Astrocyte (in vitro differentiated cells and primary cell): ENCODE measurements at regions not wholly inside any gene's neighbourhood (a gene's known extent, or its start where the extent isn't known, plus 50 kb on each side); places are given as distances from the start of the nearest gene placed in this dataset.

ENCODE experiments used
- DNase-seq: peaks from one replicate; pipeline ENCODE4 v3.0.0-alpha.2; 2010; ENCODE audit warnings: low read depth
- FAIRE-seq: peaks from 2 replicates; lab custom pipeline; 2011; peaks lifted over from hg19 to GRCh38; lab: Jason Lieb, UNC
- H2AFZ ChIP-seq: 2 replicates; pipeline ENCODE4 v1.6.0; 2012; ENCODE audit warnings: low read depth, low read length, inconsistent platforms
- H3K27ac ChIP-seq: 2 replicates; pipeline ENCODE4 v1.5.1; 2011; ENCODE audit warnings: low read depth, low read length, inconsistent platforms
- H3K27me3 ChIP-seq: 2 replicates; pipeline ENCODE4 v1.6.0; 2011; ENCODE audit warnings: low read length, inconsistent platforms; ENCODE audit not compliant: insufficient read depth
- H3K36me3 ChIP-seq: 2 replicates; pipeline ENCODE4 v1.5.1; 2011; ENCODE audit warnings: low read length, inconsistent platforms; ENCODE audit not compliant: insufficient read depth
- H3K4me1 ChIP-seq: 2 replicates; pipeline ENCODE4 v1.5.1; 2011; ENCODE audit warnings: low read length, inconsistent platforms; ENCODE audit not compliant: insufficient read depth
- H3K4me2 ChIP-seq: 2 replicates; pipeline ENCODE4 v1.6.0; 2012; ENCODE audit warnings: low read length, inconsistent platforms
- H3K4me3 ChIP-seq: 2 replicates; pipeline ENCODE4 v1.5.1; 2011; ENCODE audit warnings: low read depth, mild to moderate bottlenecking, low read length, inconsistent platforms; ENCODE audit not compliant: insufficient read depth
- H3K79me2 ChIP-seq: 2 replicates; pipeline ENCODE4 v1.6.0; 2012; ENCODE audit warnings: mild to moderate bottlenecking, low read length, inconsistent platforms; ENCODE audit not compliant: insufficient read depth
- H3K9ac ChIP-seq: 2 replicates; pipeline ENCODE4 v1.6.0; 2012; ENCODE audit warnings: mild to moderate bottlenecking, low read length, inconsistent platforms
- H3K9me3 ChIP-seq: 2 replicates; pipeline ENCODE4 v1.5.1; 2012; ENCODE audit warnings: low read depth, mild to moderate bottlenecking, low read length, inconsistent platforms; ENCODE audit not compliant: insufficient read depth
- H4K20me1 ChIP-seq: 2 replicates; pipeline ENCODE4 v1.6.0; 2012; ENCODE audit warnings: low read length, inconsistent platforms; ENCODE audit not compliant: insufficient read depth
- H3K27ac Mint-ChIP-seq: one replicate; pipeline ENCODE4 v1.8.0; 2021; ENCODE audit warnings: mild to moderate bottlenecking, mixed read lengths; ENCODE audit not compliant: unreplicated experiment
- H3K27me3 Mint-ChIP-seq: one replicate; pipeline ENCODE4 v1.8.0; 2021; ENCODE audit warnings: low read depth, mixed read lengths; ENCODE audit not compliant: unreplicated experiment
- H3K36me3 Mint-ChIP-seq: one replicate; pipeline ENCODE4 v1.8.0; 2021; ENCODE audit warnings: low read depth, mixed read lengths; ENCODE audit not compliant: unreplicated experiment
- H3K4me1 Mint-ChIP-seq: one replicate; pipeline ENCODE4 v1.8.0; 2021; ENCODE audit warnings: low read depth, mixed read lengths; ENCODE audit not compliant: unreplicated experiment
- H3K4me3 Mint-ChIP-seq: one replicate; pipeline ENCODE4 v1.8.0; 2021; ENCODE audit warnings: mild to moderate bottlenecking, moderate library complexity, mixed read lengths; ENCODE audit not compliant: unreplicated experiment
- H3K9me3 Mint-ChIP-seq: one replicate; pipeline ENCODE4 v1.8.0; 2021; ENCODE audit warnings: mild to moderate bottlenecking, mixed read lengths; ENCODE audit not compliant: unreplicated experiment
- EZH2 ChIP-seq: IDR thresholded peaks from 2 replicates; pipeline ENCODE4 v1.6.1; 2012; ENCODE audit warnings: mild to moderate bottlenecking, low read length, inconsistent platforms; ENCODE audit not compliant: insufficient read depth
- TF ChIP-seq, protein P1 (sequence below): IDR thresholded peaks from 2 replicates; pipeline ENCODE4 v1.5.1; 2011; ENCODE audit warnings: low read depth, mild to moderate bottlenecking, inconsistent platforms, low read length, moderate library complexity; ENCODE audit not compliant: insufficient read depth

- no peaks in the 10 kb centered on the region for H3K79me2 ChIP-seq
- H3K4me1 ChIP-seq = peaks cover 7% of the 10 kb centered on the region
- H3K4me3 ChIP-seq = no peak overlapping the region
- H3K36me3 Mint-ChIP-seq = no peaks in the 10 kb centered on the region
- FAIRE-seq (no peak), DNase-seq (peak; percentile 14)
- H3K27me3 Mint-ChIP-seq = no peaks in the 10 kb centered on the region
- H2AFZ ChIP-seq = peak overlapping the region; percentile 24
- H3K4me2 ChIP-seq = no peak overlapping the region
- no peaks in the 10 kb centered on the region for H3K9me3 ChIP-seq
- H4K20me1 ChIP-seq = no peaks in the 10 kb centered on the region
- no peak overlapping the region for H3K4me3 Mint-ChIP-seq
- H3K27me3 ChIP-seq = no peaks in the 10 kb centered on the region
- H3K27ac ChIP-seq = no peak overlapping the region
- peaks cover 2% of the 10 kb centered on the region for H3K9me3 Mint-ChIP-seq
- no peaks in the 10 kb centered on the region for H3K36me3 ChIP-seq
- no peak for TF ChIP-seq EZH2
- TF ChIP-seq, protein P1, sequence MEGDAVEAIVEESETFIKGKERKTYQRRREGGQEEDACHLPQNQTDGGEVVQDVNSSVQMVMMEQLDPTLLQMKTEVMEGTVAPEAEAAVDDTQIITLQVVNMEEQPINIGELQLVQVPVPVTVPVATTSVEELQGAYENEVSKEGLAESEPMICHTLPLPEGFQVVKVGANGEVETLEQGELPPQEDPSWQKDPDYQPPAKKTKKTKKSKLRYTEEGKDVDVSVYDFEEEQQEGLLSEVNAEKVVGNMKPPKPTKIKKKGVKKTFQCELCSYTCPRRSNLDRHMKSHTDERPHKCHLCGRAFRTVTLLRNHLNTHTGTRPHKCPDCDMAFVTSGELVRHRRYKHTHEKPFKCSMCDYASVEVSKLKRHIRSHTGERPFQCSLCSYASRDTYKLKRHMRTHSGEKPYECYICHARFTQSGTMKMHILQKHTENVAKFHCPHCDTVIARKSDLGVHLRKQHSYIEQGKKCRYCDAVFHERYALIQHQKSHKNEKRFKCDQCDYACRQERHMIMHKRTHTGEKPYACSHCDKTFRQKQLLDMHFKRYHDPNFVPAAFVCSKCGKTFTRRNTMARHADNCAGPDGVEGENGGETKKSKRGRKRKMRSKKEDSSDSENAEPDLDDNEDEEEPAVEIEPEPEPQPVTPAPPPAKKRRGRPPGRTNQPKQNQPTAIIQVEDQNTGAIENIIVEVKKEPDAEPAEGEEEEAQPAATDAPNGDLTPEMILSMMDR = no peak
- peaks cover 4% of the 10 kb centered on the region for H3K4me1 Mint-ChIP-seq
- H3K27ac Mint-ChIP-seq = no peak overlapping the region
- H3K9ac ChIP-seq = no peak overlapping the region
These were observed 139.0 kb upstream of the NECTIN3 start for GRCh38 chr3:110932567-110932966.

GRCh38 chr3:110933821-110934426 lies 137.7 kb upstream of the NECTIN3 start:
- no peak overlapping the region for H2AFZ ChIP-seq
- H3K36me3 Mint-ChIP-seq = no peaks in the 10 kb centered on the region
- H3K27me3 ChIP-seq = no peaks in the 10 kb centered on the region
- H3K27me3 Mint-ChIP-seq = no peaks in the 10 kb centered on the region
- H3K4me1 Mint-ChIP-seq = peaks cover 8% of the 10 kb centered on the region
- H3K9me3 Mint-ChIP-seq = peaks cover 2% of the 10 kb centered on the region
- H3K4me3 ChIP-seq = no peak overlapping the region
- no peaks in the 10 kb centered on the region for H4K20me1 ChIP-seq
- no peak overlapping the region for H3K27ac Mint-ChIP-seq
- FAIRE-seq = peak; percentile 49
- no peak overlapping the region for H3K4me3 Mint-ChIP-seq
- H3K9ac ChIP-seq = no peak overlapping the region
- no peaks in the 10 kb centered on the region for H3K79me2 ChIP-seq
- DNase-seq = peak; percentile 33
- no peaks in the 10 kb centered on the region for H3K9me3 ChIP-seq
- peak overlapping the region; percentile 8 for H3K4me2 ChIP-seq
- H3K27ac ChIP-seq = peak overlapping the region; percentile 10
- H3K4me1 ChIP-seq = peaks cover 7% of the 10 kb centered on the region
- H3K36me3 ChIP-seq = no peaks in the 10 kb centered on the region
- TF ChIP-seq, protein P1 = no peak
- no peak for TF ChIP-seq EZH2

GRCh38 chr3:110938629-110939028 lies 133.0 kb upstream of the NECTIN3 start:
- Histone ChIP-seq H3K36me3 (no peaks in the 10 kb centered on the region), H3K9me3 (no peaks in the 10 kb centered on the region), H3K9ac (no peak overlapping the region), H2AFZ (no peak overlapping the region), H3K27ac (no peak overlapping the region), H4K20me1 (no peaks in the 10 kb centered on the region), H3K79me2 (no peaks in the 10 kb centered on the region), H3K4me3 (no peak overlapping the region), H3K4me1 (peaks cover 5% of the 10 kb centered on the region), H3K27me3 (no peaks in the 10 kb centered on the region), H3K4me2 (no peak overlapping the region)
- TF ChIP-seq, protein P1 = no peak
- no peak for TF ChIP-seq EZH2
- no peak overlapping the region for H3K4me3 Mint-ChIP-seq
- H3K36me3 Mint-ChIP-seq = no peaks in the 10 kb centered on the region
- no peak for FAIRE-seq
- H3K9me3 Mint-ChIP-seq = peaks cover 4% of the 10 kb centered on the region
- H3K4me1 Mint-ChIP-seq = peaks cover 8% of the 10 kb centered on the region
- H3K27me3 Mint-ChIP-seq = no peaks in the 10 kb centered on the region
- H3K27ac Mint-ChIP-seq = no peak overlapping the region
- no peak for DNase-seq
